MM.1S (cell line): ENCODE measurements at regions not wholly inside any gene's neighbourhood (a gene's known extent, or its start where the extent isn't known, plus 50 kb on each side); places are given as distances from the start of the nearest gene placed in this dataset.

Source experiments
- CTCF ChIP-seq: fragments of 300-600 bp; sonication (generic); IDR thresholded peaks from 2 replicates; pipeline ENCODE4 v1.5.1; 2016; ENCODE audit warnings: antibody characterized with exemption, low read length, mixed read lengths
- EZH2 ChIP-seq: fragments of 300-600 bp; sonication (generic); optimal IDR thresholded peaks from 2 replicates; pipeline ENCODE3; 2017; ENCODE audit warnings: low read depth, mild to moderate bottlenecking, antibody characterized with exemption, low read length, mixed read lengths
- EZH2phosphoT487 ChIP-seq: fragments of 300-600 bp; sonication (generic); IDR thresholded peaks from 2 replicates; pipeline ENCODE4 v1.6.1; 2018; ENCODE audit warnings: antibody characterized with exemption, low read length

- no peak for TF ChIP-seq EZH2phosphoT487
- TF ChIP-seq EZH2: no peak
- no peak for TF ChIP-seq CTCF
Measured at GRCh38 chr14:97462081-97462480, 664.9 kb downstream of the VRK1 start.
